SJCRH30 (cell line): ENCODE measurements at regions not wholly inside any gene's neighbourhood (a gene's known extent, or its start where the extent isn't known, plus 50 kb on each side); places are given as distances from the start of the nearest gene placed in this dataset.

Experiments
- DNase-seq, 2 experiments: peaks; one replicate each; pipeline ENCODE4 v3.0.0-alpha.2; 2015 to 2020
- H3K27ac ChIP-seq: fragments of 250-450 bp; sonication (Bioruptor Pico); 2 replicates; pipeline ENCODE4 v1.5.1; 2020; ENCODE audit warnings: mild to moderate bottlenecking, moderate library complexity
- H3K27me3 ChIP-seq: fragments of 250-450 bp; sonication (Bioruptor Pico); 2 replicates; pipeline ENCODE4 v1.5.1; 2020; ENCODE audit warnings: mild to moderate bottlenecking, moderate library complexity
- H3K36me3 ChIP-seq: fragments of 250-450 bp; sonication (Bioruptor Pico); 2 replicates; pipeline ENCODE4 v1.5.1; 2020; ENCODE audit warnings: mild to moderate bottlenecking, moderate library complexity
- H3K4me1 ChIP-seq: fragments of 250-450 bp; sonication (Bioruptor Pico); 2 replicates; pipeline ENCODE4 v1.5.1; 2020; ENCODE audit warnings: mild to moderate bottlenecking, moderate library complexity
- H3K4me3 ChIP-seq: fragments of 250-450 bp; sonication (Bioruptor Pico); 2 replicates; pipeline ENCODE4 v1.5.1; 2020; ENCODE audit warnings: mild to moderate bottlenecking, moderate library complexity
- H3K9me3 ChIP-seq: fragments of 250-450 bp; sonication (Bioruptor Pico); replicated peaks from 2 replicates; pipeline ENCODE4 v1.5.1; 2020; ENCODE audit warnings: mild to moderate bottlenecking, moderate library complexity

GRCh38 chr6:6859105-6859504 is 248.7 kb upstream of the RREB1 start:
- Histone ChIP-seq H3K9me3 (no peaks in the 10 kb centered on the region), H3K4me1 (no peaks in the 10 kb centered on the region), H3K27me3 (no peaks in the 10 kb centered on the region), H3K36me3 (no peaks in the 10 kb centered on the region), H3K4me3 (no peak overlapping the region), H3K27ac (no peak overlapping the region)
- DNase-seq: no peak

- no peaks in the 10 kb centered on the region for H3K4me1 ChIP-seq
- H3K36me3 ChIP-seq: no peaks in the 10 kb centered on the region
- no peak overlapping the region for H3K4me3 ChIP-seq
- no peaks in the 10 kb centered on the region for H3K9me3 ChIP-seq
- no peaks in the 10 kb centered on the region for H3K27me3 ChIP-seq
- H3K27ac ChIP-seq: no peak overlapping the region
- DNase-seq: no peak
These were observed 248.0 kb upstream of the RREB1 start for GRCh38 chr6:6859722-6860121.

- H3K27ac ChIP-seq: no peak overlapping the region
These were observed 246.9 kb upstream of the RREB1 start for GRCh38 chr6:6860863-6861262.

GRCh38 chr6:6861351-6861894 is 246.3 kb upstream of the RREB1 start:
- Histone ChIP-seq H3K9me3 (no peaks in the 10 kb centered on the region), H3K27me3 (no peaks in the 10 kb centered on the region), H3K4me1 (no peaks in the 10 kb centered on the region), H3K36me3 (no peaks in the 10 kb centered on the region), H3K4me3 (no peak overlapping the region), H3K27ac (no peak overlapping the region)
- no peak for DNase-seq

More at GRCh38 chr6:6860863-6861262, 246.9 kb upstream of the RREB1 start:
- Histone ChIP-seq H3K4me1 (no peaks in the 10 kb centered on the region), H3K4me3 (no peak overlapping the region), H3K27me3 (no peaks in the 10 kb centered on the region), H3K9me3 (no peaks in the 10 kb centered on the region), H3K36me3 (no peaks in the 10 kb centered on the region)
- no peak for DNase-seq

GRCh38 chr6:6861995-6862394 is 245.8 kb upstream of the RREB1 start:
- H3K9me3 ChIP-seq: no peaks in the 10 kb centered on the region
- no peaks in the 10 kb centered on the region for H3K27me3 ChIP-seq
- H3K27ac ChIP-seq: no peak overlapping the region
- no peaks in the 10 kb centered on the region for H3K4me1 ChIP-seq
- H3K36me3 ChIP-seq: no peaks in the 10 kb centered on the region
- no peak overlapping the region for H3K4me3 ChIP-seq
- no peak for DNase-seq

GRCh38 chr6:6863970-6864639 is 243.7 kb upstream of the RREB1 start:
- Histone ChIP-seq H3K27me3 (no peaks in the 10 kb centered on the region), H3K9me3 (no peaks in the 10 kb centered on the region), H3K4me3 (no peak overlapping the region), H3K36me3 (no peaks in the 10 kb centered on the region), H3K4me1 (no peaks in the 10 kb centered on the region), H3K27ac (no peak overlapping the region)
- no peak for DNase-seq

GRCh38 chr6:6865611-6866010 is 242.2 kb upstream of the RREB1 start:
- no peak overlapping the region for H3K4me3 ChIP-seq
- no peak for DNase-seq
- no peaks in the 10 kb centered on the region for H3K36me3 ChIP-seq
- H3K9me3 ChIP-seq: no peaks in the 10 kb centered on the region
- no peaks in the 10 kb centered on the region for H3K4me1 ChIP-seq
- H3K27ac ChIP-seq: no peak overlapping the region
- no peaks in the 10 kb centered on the region for H3K27me3 ChIP-seq

- no peaks in the 10 kb centered on the region for H3K9me3 ChIP-seq
- no peaks in the 10 kb centered on the region for H3K36me3 ChIP-seq
- H3K4me1 ChIP-seq: no peaks in the 10 kb centered on the region
- H3K27me3 ChIP-seq: no peaks in the 10 kb centered on the region
- H3K4me3 ChIP-seq: no peak overlapping the region
- no peak overlapping the region for H3K27ac ChIP-seq
- DNase-seq: no peak
These were observed 240.9 kb upstream of the RREB1 start for GRCh38 chr6:6866656-6867403.

GRCh38 chr6:6867404-6867799 is 240.4 kb upstream of the RREB1 start:
- Histone ChIP-seq H3K9me3 (no peaks in the 10 kb centered on the region), H3K4me1 (no peaks in the 10 kb centered on the region), H3K4me3 (no peak overlapping the region), H3K36me3 (no peaks in the 10 kb centered on the region), H3K27me3 (no peaks in the 10 kb centered on the region), H3K27ac (no peak overlapping the region)
- no peak for DNase-seq

- H3K36me3 ChIP-seq: no peaks in the 10 kb centered on the region
- DNase-seq: no peak
- no peak overlapping the region for H3K27ac ChIP-seq
- H3K4me3 ChIP-seq: no peak overlapping the region
- no peaks in the 10 kb centered on the region for H3K4me1 ChIP-seq
- H3K27me3 ChIP-seq: no peaks in the 10 kb centered on the region
- H3K9me3 ChIP-seq: no peaks in the 10 kb centered on the region
These were observed 238.7 kb upstream of the RREB1 start for GRCh38 chr6:6869094-6869493.

- no peak overlapping the region for H3K27ac ChIP-seq
- DNase-seq: no peak
- H3K4me1 ChIP-seq: no peaks in the 10 kb centered on the region
- no peak overlapping the region for H3K4me3 ChIP-seq
- H3K36me3 ChIP-seq: no peaks in the 10 kb centered on the region
- H3K9me3 ChIP-seq: no peaks in the 10 kb centered on the region
- no peaks in the 10 kb centered on the region for H3K27me3 ChIP-seq
These were observed 236.8 kb upstream of the RREB1 start for GRCh38 chr6:6870921-6871320.

- Histone ChIP-seq H3K4me3 (no peak overlapping the region), H3K9me3 (no peaks in the 10 kb centered on the region), H3K27ac (no peak overlapping the region), H3K36me3 (no peaks in the 10 kb centered on the region), H3K4me1 (no peaks in the 10 kb centered on the region), H3K27me3 (no peaks in the 10 kb centered on the region)
- no peak for DNase-seq
These were observed 235.1 kb upstream of the RREB1 start for GRCh38 chr6:6872459-6873344.

GRCh38 chr6:6873778-6874177 is 234.0 kb upstream of the RREB1 start:
- H3K4me1 ChIP-seq: no peaks in the 10 kb centered on the region
- no peaks in the 10 kb centered on the region for H3K27me3 ChIP-seq
- no peak overlapping the region for H3K4me3 ChIP-seq
- no peak for DNase-seq
- H3K36me3 ChIP-seq: no peaks in the 10 kb centered on the region
- H3K9me3 ChIP-seq: no peaks in the 10 kb centered on the region
- H3K27ac ChIP-seq: no peak overlapping the region

- Histone ChIP-seq H3K4me1 (no peaks in the 10 kb centered on the region), H3K9me3 (no peaks in the 10 kb centered on the region), H3K4me3 (no peak overlapping the region), H3K27ac (no peak overlapping the region), H3K36me3 (no peaks in the 10 kb centered on the region), H3K27me3 (no peaks in the 10 kb centered on the region)
- peak in 1 of 2 experiments; percentile 34 for DNase-seq
These were observed 231.8 kb upstream of the RREB1 start for GRCh38 chr6:6875818-6876470.
